Mesenchymal stem cell (in vitro differentiated cells and primary cell): ENCODE measurements at regions not wholly inside any gene's neighbourhood (a gene's known extent, or its start where the extent isn't known, plus 50 kb on each side); places are given as distances from the start of the nearest gene placed in this dataset.

ENCODE experiments used
- DNase-seq: peaks from one replicate; pipeline ENCODE4 v3.0.0-alpha.2; 2013
- H2AFZ ChIP-seq: one replicate; pipeline ENCODE4 v1.6.1; 2013; ENCODE audit warnings: low read depth, mild to moderate bottlenecking, control low read depth, inconsistent platforms, low read length, moderate library complexity
- H2AK5ac ChIP-seq: 2 replicates; pipeline ENCODE4 v1.6.1; 2013; ENCODE audit warnings: low read length, moderate library complexity, mild to moderate bottlenecking, inconsistent platforms; ENCODE audit not compliant: severe bottlenecking
- H2BK120ac ChIP-seq: one replicate; pipeline ENCODE4 v1.6.1; 2013; ENCODE audit warnings: low read depth, mild to moderate bottlenecking, inconsistent platforms, low read length, moderate library complexity
- H2BK12ac ChIP-seq, 2 experiments: one replicate each; pipeline ENCODE4 v1.6.1; 2013; ENCODE audit warnings: inconsistent platforms in 2 of 2, low read length in 2 of 2, mild to moderate bottlenecking in 2 of 2, moderate library complexity in 2 of 2, control low read depth in 1 of 2
- H2BK15ac ChIP-seq: one replicate; pipeline ENCODE4 v1.6.1; 2013; ENCODE audit warnings: mild to moderate bottlenecking, low read depth, inconsistent platforms; ENCODE audit not compliant: poor library complexity, severe bottlenecking
- H2BK5ac ChIP-seq: 2 replicates; pipeline ENCODE4 v1.6.1; 2013; ENCODE audit warnings: low read depth, mild to moderate bottlenecking, low read length, control low read depth, inconsistent platforms; ENCODE audit not compliant: poor library complexity, severe bottlenecking
- H3K14ac ChIP-seq, 2 experiments: one replicate each; pipeline ENCODE4 v1.6.1; 2013; ENCODE audit warnings: inconsistent platforms in 2 of 2, low read length in 2 of 2, control low read depth in 1 of 2, mild to moderate bottlenecking in 1 of 2, moderate library complexity in 1 of 2
- H3K18ac ChIP-seq, 2 experiments: one replicate each; pipeline ENCODE4 v1.6.1; 2013; ENCODE audit warnings: inconsistent platforms in 2 of 2, low read length in 2 of 2, control low read depth in 1 of 2, low read depth in 1 of 2, mild to moderate bottlenecking in 1 of 2
- H3K23ac ChIP-seq, 2 experiments: one replicate each; pipeline ENCODE4 v1.6.1; 2013; ENCODE audit warnings: inconsistent platforms in 2 of 2, low read length in 2 of 2, mild to moderate bottlenecking in 2 of 2, moderate library complexity in 2 of 2, control low read depth in 1 of 2
- H3K27ac ChIP-seq: 2 replicates; pipeline ENCODE4 v1.5.1; 2013; ENCODE audit warnings: mild to moderate bottlenecking, moderate library complexity, low read length, control low read depth, inconsistent platforms; ENCODE audit not compliant: poor library complexity, severe bottlenecking
- H3K27me3 ChIP-seq, 2 experiments: 2 replicates each; pipeline versions ENCODE4 v1.6.1 to v1.7.0; 2013; ENCODE audit warnings: low read length in 2 of 2, mild to moderate bottlenecking in 2 of 2, moderate library complexity in 2 of 2, control low read depth in 1 of 2, inconsistent platforms in 1 of 2; ENCODE audit not compliant: control insufficient read depth in 1 of 2, insufficient read depth in 1 of 2
- H3K36me3 ChIP-seq, 2 experiments: 2 replicates each; pipeline versions ENCODE4 v1.6.1 to v1.7.0; 2013; ENCODE audit warnings: low read length in 2 of 2, control low read depth in 1 of 2, inconsistent platforms in 1 of 2, low read depth in 1 of 2, mild to moderate bottlenecking in 1 of 2; ENCODE audit not compliant: insufficient read depth in 2 of 2, control insufficient read depth in 1 of 2
- H3K4ac ChIP-seq, 2 experiments: one replicate each; pipeline ENCODE4 v1.6.1; 2013; ENCODE audit warnings: inconsistent platforms in 2 of 2, low read length in 2 of 2, mild to moderate bottlenecking in 2 of 2, moderate library complexity in 2 of 2, control low read depth in 1 of 2, low read depth in 1 of 2
- H3K4me1 ChIP-seq: 2 replicates; pipeline ENCODE4 v1.6.1; 2013; ENCODE audit warnings: low read depth, low read length, control low read depth; ENCODE audit not compliant: control insufficient read depth, insufficient read depth
- H3K4me2 ChIP-seq: 2 replicates; pipeline ENCODE4 v1.6.1; 2013; ENCODE audit warnings: low read length, mild to moderate bottlenecking, inconsistent platforms; ENCODE audit not compliant: poor library complexity, severe bottlenecking
- H3K4me3 ChIP-seq, 2 experiments: 2 replicates each; pipeline versions ENCODE4 v1.5.1 to v1.7.0; 2013; ENCODE audit warnings: low read length in 2 of 2, mild to moderate bottlenecking in 2 of 2, control low read depth in 1 of 2, low read depth in 1 of 2; ENCODE audit not compliant: insufficient read depth in 1 of 2
- H3K79me1 ChIP-seq: replicated peaks from 2 replicates; pipeline ENCODE4 v1.6.1; 2013; ENCODE audit warnings: mild to moderate bottlenecking, control low read depth, low read length, inconsistent platforms; ENCODE audit not compliant: poor library complexity, severe bottlenecking
- H3K9ac ChIP-seq: 2 replicates; pipeline ENCODE4 v1.7.0; 2013; ENCODE audit warnings: mild to moderate bottlenecking, low read length, moderate library complexity
- H3K9me3 ChIP-seq: 2 replicates; pipeline ENCODE4 v1.7.0; 2013; ENCODE audit warnings: mild to moderate bottlenecking, low read length; ENCODE audit not compliant: control insufficient read depth
- H4K8ac ChIP-seq: one replicate; pipeline ENCODE4 v1.6.1; 2013; ENCODE audit warnings: inconsistent platforms, mild to moderate bottlenecking, low read length, moderate library complexity
- H4K91ac ChIP-seq: one replicate; pipeline ENCODE4 v1.6.1; 2013; ENCODE audit warnings: mild to moderate bottlenecking, low read length, inconsistent platforms
- WGBS: methylation state at CpG from one replicate; pipeline ENCODE4 v1.1.7; 2013; ENCODE audit warnings: mixed read lengths; 5-methylcytosine and 5-hydroxymethylcytosine counted together

DNA sequence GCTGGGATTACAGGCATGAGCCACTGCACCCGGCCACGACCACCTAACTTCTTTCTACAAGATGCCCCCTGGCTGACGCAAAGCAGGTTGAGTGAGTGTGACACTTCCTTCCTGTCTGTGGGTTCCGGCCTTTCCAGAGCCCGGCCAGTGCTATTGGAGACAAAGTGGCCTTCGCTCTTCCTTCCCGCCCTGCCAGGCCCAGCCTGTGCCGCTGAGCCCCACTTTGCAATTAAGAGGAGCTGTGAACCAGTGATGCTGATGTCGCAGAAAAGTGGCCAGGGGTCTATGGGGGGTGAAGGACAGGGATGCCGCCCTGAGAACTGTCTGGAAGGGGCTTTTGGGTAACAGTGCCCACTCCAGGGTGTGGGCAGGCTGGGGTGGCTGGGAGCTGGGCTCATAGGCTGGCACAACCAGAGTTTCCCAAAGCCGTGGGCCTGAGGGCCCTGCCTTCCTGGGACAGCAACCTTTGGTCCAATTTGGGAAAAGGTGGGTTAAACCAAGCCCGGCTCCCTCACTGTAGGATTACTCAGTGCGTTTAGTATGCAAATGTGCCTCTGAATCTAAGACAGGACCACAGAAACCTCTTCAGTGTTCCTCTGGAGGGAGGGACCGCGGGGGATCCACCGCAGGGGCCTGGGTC is 174.9 kb downstream of the SEC14L1 start:
- Histone ChIP-seq H2BK120ac (peak overlapping the region; percentile 29), H2AK5ac (peak overlapping the region; percentile 100), H4K91ac (peak overlapping the region; percentile 89), H2BK12ac (peak overlapping the region; percentile 92 to 99), H3K14ac (peak overlapping the region in 1 of 2 experiments; percentile 92), H3K36me3 (peaks cover 0 to 30% of the 10 kb centered on the region in 2 experiments), H3K23ac (peak overlapping the region in 1 of 2 experiments; percentile 36), H3K4me2 (no peak overlapping the region), H3K9ac (peak overlapping the region; percentile 69), H2BK15ac (peak overlapping the region; percentile 78), H3K4ac (peak overlapping the region; percentile 16 to 91), H3K18ac (peak overlapping the region; percentile 92 to 97), H2AFZ (no peak overlapping the region), H2BK5ac (peak overlapping the region; percentile 71), H3K79me1 (peaks cover 18% of the 10 kb centered on the region), H3K4me1 (peaks cover 59% of the 10 kb centered on the region), H4K8ac (peak overlapping the region; percentile 93), H3K4me3 (peak overlapping the region in 1 of 2 experiments; percentile 44), H3K27me3 (no peaks in the 10 kb centered on the region), H3K27ac (peak overlapping the region; percentile 73), H3K9me3 (no peaks in the 10 kb centered on the region)
- DNase-seq, result peak; percentile 63
- WGBS, result 31% methylated on average over 16 of the region's 16 CpGs

DNA sequence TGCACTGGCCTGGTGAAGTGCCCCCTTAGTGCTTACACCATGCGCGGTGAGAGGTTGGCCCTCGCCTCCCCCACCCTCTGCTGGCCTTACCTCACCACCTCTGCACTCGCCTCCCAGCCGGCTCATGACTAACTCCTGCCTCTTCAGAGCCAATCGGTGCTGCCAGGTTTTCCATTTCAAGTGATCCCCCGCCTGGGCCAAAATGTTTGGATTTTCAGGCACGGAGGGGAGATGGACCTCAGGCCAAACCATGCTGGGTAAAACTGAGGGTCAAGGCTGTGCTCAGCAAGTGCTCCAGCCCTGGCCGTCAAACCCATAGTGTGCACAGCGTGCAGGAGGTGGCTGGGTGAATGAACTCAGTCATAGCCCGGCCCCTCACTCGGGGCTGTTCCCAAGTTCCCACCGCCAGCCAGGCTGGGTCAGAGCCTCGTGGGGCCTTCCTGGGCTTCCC is 175.4 kb downstream of the SEC14L1 start:
- H3K4ac ChIP-seq, result peak overlapping the region; percentile 16 to 91
- H3K79me1 ChIP-seq, result peaks cover 14% of the 10 kb centered on the region
- H3K27me3 ChIP-seq, result no peaks in the 10 kb centered on the region
- peak overlapping the region; percentile 69 for H3K9ac ChIP-seq
- H3K14ac ChIP-seq, result peak overlapping the region in 1 of 2 experiments; percentile 92
- H3K4me2 ChIP-seq, result peak overlapping the region; percentile 3
- peak overlapping the region; percentile 89 for H4K91ac ChIP-seq
- peak overlapping the region; percentile 29 for H2BK120ac ChIP-seq
- 14% methylated on average over 13 of the region's 14 CpGs for WGBS
- H3K23ac ChIP-seq, result no peak overlapping the region
- H2AFZ ChIP-seq, result no peak overlapping the region
- peak overlapping the region; percentile 71 for H2BK5ac ChIP-seq
- H3K36me3 ChIP-seq, result peaks cover 0 to 28% of the 10 kb centered on the region in 2 experiments
- peak overlapping the region; percentile 93 for H4K8ac ChIP-seq
- H3K9me3 ChIP-seq, result no peaks in the 10 kb centered on the region
- peaks cover 65% of the 10 kb centered on the region for H3K4me1 ChIP-seq
- peak overlapping the region; percentile 78 for H2BK15ac ChIP-seq
- peak overlapping the region; percentile 92 to 99 for H2BK12ac ChIP-seq
- peak overlapping the region; percentile 92 to 97 for H3K18ac ChIP-seq
- peak overlapping the region in 1 of 2 experiments; percentile 44 for H3K4me3 ChIP-seq
- H3K27ac ChIP-seq, result peak overlapping the region; percentile 73
- DNase-seq, result peak; percentile 91
- no peak overlapping the region for H2AK5ac ChIP-seq

DNA sequence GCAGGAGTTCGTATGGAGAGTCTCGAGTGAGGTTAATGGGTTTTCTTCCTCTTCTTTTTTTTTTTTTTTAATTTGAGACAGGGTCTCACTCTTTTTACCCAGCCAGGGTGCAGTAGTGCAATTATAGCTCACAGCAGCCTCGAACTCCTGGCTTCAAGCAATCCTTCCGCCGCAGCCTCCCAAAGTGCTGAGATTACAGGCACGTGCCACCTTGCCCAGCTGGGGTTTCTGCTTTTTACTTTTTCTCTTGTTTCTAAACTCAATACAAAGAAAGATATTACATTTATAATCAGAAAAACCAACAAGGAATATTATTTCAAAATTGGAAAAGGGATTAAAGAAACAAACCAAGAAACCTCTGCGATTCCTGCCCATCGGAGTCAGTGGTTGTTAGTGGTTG is 175.9 kb downstream of the SEC14L1 start:
- Histone ChIP-seq H3K9ac (peak overlapping the region; percentile 69), H3K14ac (no peak overlapping the region), H3K4me3 (peak overlapping the region in 1 of 2 experiments; percentile 44), H4K8ac (peak overlapping the region; percentile 93), H3K18ac (peak overlapping the region; percentile 3 to 62), H3K36me3 (peaks cover 0 to 23% of the 10 kb centered on the region in 2 experiments), H3K9me3 (no peaks in the 10 kb centered on the region), H2BK15ac (peak overlapping the region; percentile 55), H3K4ac (peak overlapping the region in 1 of 2 experiments; percentile 16), H2BK120ac (peak overlapping the region; percentile 29), H3K4me1 (peaks cover 67% of the 10 kb centered on the region), H3K27ac (peak overlapping the region; percentile 73), H2BK5ac (peak overlapping the region; percentile 1), H3K79me1 (peaks cover 9% of the 10 kb centered on the region), H2AFZ (no peak overlapping the region), H3K27me3 (no peaks in the 10 kb centered on the region), H2AK5ac (no peak overlapping the region), H4K91ac (peak overlapping the region; percentile 40), H3K4me2 (no peak overlapping the region), H2BK12ac (peak overlapping the region in 1 of 2 experiments; percentile 100), H3K23ac (no peak overlapping the region)
- 95% methylated on average over 6 of the region's 8 CpGs for WGBS
- DNase-seq, result no peak

DNA sequence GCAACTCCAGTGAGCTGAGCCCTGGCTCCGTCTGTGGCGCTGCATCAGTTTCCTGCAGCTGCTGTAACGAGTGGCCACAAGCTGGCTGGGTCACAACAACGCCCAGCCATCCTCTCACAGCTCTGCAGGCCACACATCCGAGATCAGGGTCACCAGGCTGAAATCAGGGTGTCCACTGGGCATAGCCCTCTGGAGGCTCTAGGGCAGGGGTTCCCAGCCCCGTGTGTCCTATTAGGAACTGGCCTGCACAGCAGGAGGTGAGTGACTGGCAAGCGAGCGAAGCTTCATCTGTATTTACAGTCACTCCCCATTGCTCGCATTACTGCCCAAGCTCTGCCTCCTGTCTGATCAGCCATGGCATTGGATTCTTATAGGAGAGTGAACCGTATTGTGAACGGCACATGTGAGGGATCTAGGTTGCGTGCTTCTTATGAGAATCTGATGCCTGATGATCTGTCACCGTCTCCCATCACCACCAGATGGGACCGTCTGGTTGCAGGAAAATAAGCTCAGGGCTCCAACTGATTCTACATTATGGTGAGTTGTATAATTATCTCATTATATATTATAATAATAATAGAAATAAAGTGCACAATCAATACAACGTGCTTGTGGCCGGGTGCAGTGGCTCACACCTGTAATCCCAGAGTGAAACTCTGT is 176.5 kb downstream of the SEC14L1 start:
- WGBS, result 90% methylated on average over 14 of the region's 16 CpGs
- H3K4me3 ChIP-seq, result no peak overlapping the region
- DNase-seq, result peak; percentile 15
- peak overlapping the region; percentile 69 for H3K9ac ChIP-seq
- H4K91ac ChIP-seq, result peak overlapping the region; percentile 14
- H3K79me1 ChIP-seq, result peaks cover 6% of the 10 kb centered on the region
- H3K27ac ChIP-seq, result peak overlapping the region; percentile 73
- H2AK5ac ChIP-seq, result peak overlapping the region; percentile 7
- H3K4ac ChIP-seq, result peak overlapping the region; percentile 3 to 90
- H3K36me3 ChIP-seq, result peaks cover 0 to 18% of the 10 kb centered on the region in 2 experiments
- peak overlapping the region; percentile 55 for H2BK15ac ChIP-seq
- H3K23ac ChIP-seq, result peak overlapping the region in 1 of 2 experiments; percentile 77
- peak overlapping the region in 1 of 2 experiments; percentile 50 for H3K14ac ChIP-seq
- H4K8ac ChIP-seq, result no peak overlapping the region
- H3K27me3 ChIP-seq, result no peaks in the 10 kb centered on the region
- peaks cover 72% of the 10 kb centered on the region for H3K4me1 ChIP-seq
- no peak overlapping the region for H2AFZ ChIP-seq
- no peak overlapping the region for H3K4me2 ChIP-seq
- peak overlapping the region; percentile 11 to 100 for H2BK12ac ChIP-seq
- H3K9me3 ChIP-seq, result no peaks in the 10 kb centered on the region
- peak overlapping the region in 1 of 2 experiments; percentile 62 for H3K18ac ChIP-seq
- H2BK5ac ChIP-seq, result no peak overlapping the region
- no peak overlapping the region for H2BK120ac ChIP-seq
